GM10266 (cell line): ENCODE measurements at regions not wholly inside any gene's neighbourhood (a gene's known extent, or its start where the extent isn't known, plus 50 kb on each side); places are given as distances from the start of the nearest gene placed in this dataset.

Experiments
- DNase-seq: peaks from one replicate; pipeline ENCODE4 v3.0.0; 2012; ENCODE audit errors: extremely low spot score
- CTCF ChIP-seq: IDR thresholded peaks from 2 replicates; pipeline ENCODE4 v1.5.1; 2012; ENCODE audit warnings: mild to moderate bottlenecking, low read depth; ENCODE audit not compliant: control insufficient read depth, insufficient read depth; ENCODE audit errors: missing control alignments

GRCh38 chr3:176942305-176942704 lies 255.0 kb downstream of the TBL1XR1 start:
- DNase-seq: no peak
- TF ChIP-seq CTCF: no peak

GRCh38 chr3:176941689-176942088 lies 255.6 kb downstream of the TBL1XR1 start:
- no peak for TF ChIP-seq CTCF
- no peak for DNase-seq

- peak; percentile 94 for TF ChIP-seq CTCF
- peak; percentile 64 for DNase-seq
Measured at GRCh38 chr3:176939022-176939817, 258.1 kb downstream of the TBL1XR1 start.

GRCh38 chr3:176937994-176938393 lies 259.3 kb downstream of the TBL1XR1 start:
- DNase-seq: no peak
- TF ChIP-seq CTCF: no peak

GRCh38 chr3:176937541-176937940 lies 259.7 kb downstream of the TBL1XR1 start:
- TF ChIP-seq CTCF: no peak
- no peak for DNase-seq

GRCh38 chr3:176935194-176935888 lies 261.9 kb downstream of the TBL1XR1 start:
- no peak for DNase-seq
- no peak for TF ChIP-seq CTCF

GRCh38 chr3:176934698-176935097 lies 262.6 kb downstream of the TBL1XR1 start:
- TF ChIP-seq CTCF: no peak
- DNase-seq: no peak
